ENCODE measurements at regions not wholly inside any gene's neighbourhood (a gene's known extent, or its start where the extent isn't known, plus 50 kb on each side); places are given as distances from the start of the nearest gene placed in this dataset.

GRCh38 chr9:113646946-113647914, 183.7 kb downstream of the RGS3 start:
- no peak for DNase-seq

- DNase-seq: no peak
Measured at GRCh38 chr9:113648048-113648447, 184.5 kb downstream of the RGS3 start.

GRCh38 chr9:113648586-113648985, 185.1 kb downstream of the RGS3 start:
- DNase-seq: no peak

- DNase-seq: no peak
Measured at GRCh38 chr9:113649054-113649453, 185.5 kb downstream of the RGS3 start.

- no peak for DNase-seq
Measured at GRCh38 chr9:113649855-113650206, 186.3 kb downstream of the RGS3 start.

- no peak for DNase-seq
Measured at GRCh38 chr9:113650207-113651131, 186.9 kb downstream of the RGS3 start.

- no peak for DNase-seq
Measured at GRCh38 chr9:113651896-113652295, 188.4 kb downstream of the RGS3 start.

- DNase-seq: no peak
Measured at GRCh38 chr9:113652355-113653152, 189.0 kb downstream of the RGS3 start.

- DNase-seq: no peak
Measured at GRCh38 chr9:113653746-113654604, 190.4 kb downstream of the RGS3 start.

GRCh38 chr9:113654605-113655428, 191.3 kb downstream of the RGS3 start:
- DNase-seq: no peak

- DNase-seq: no peak
Measured at GRCh38 chr9:113656771-113657670, 193.5 kb downstream of the RGS3 start.

- DNase-seq: peak; percentile 33
Measured at GRCh38 chr9:113657765-113658544, 194.4 kb downstream of the RGS3 start.

- no peak for DNase-seq
Measured at GRCh38 chr9:113658545-113658895, 195.0 kb downstream of the RGS3 start.

GRCh38 chr9:113659039-113659438, 195.5 kb downstream of the RGS3 start:
- no peak for DNase-seq

GRCh38 chr9:113659740-113660139, 196.2 kb downstream of the RGS3 start:
- DNase-seq: no peak

GRCh38 chr9:113660196-113660595, 196.7 kb downstream of the RGS3 start:
- DNase-seq: no peak

GRCh38 chr9:113661074-113661473, 197.5 kb downstream of the RGS3 start:
- DNase-seq: no peak

GRCh38 chr9:113664181-113664875, 200.8 kb downstream of the RGS3 start:
- DNase-seq: no peak

Measured in NCI-H2081 treated with DMSO at 0.1 percent for 48 hours (cell line).